Smooth muscle cell of the brain vasculature (primary cell): ENCODE measurements at regions not wholly inside any gene's neighbourhood (a gene's known extent, or its start where the extent isn't known, plus 50 kb on each side); places are given as distances from the start of the nearest gene placed in this dataset.
"Not testable (repeated sequence)": the region's sequence is repeated elsewhere in the genome, so short reads cannot be mapped to it uniquely, and the experiment has no call there.

ENCODE experiments used
- DNase-seq: peaks from one replicate; pipeline ENCODE4 v3.0.0-alpha.2; 2012; ENCODE audit warnings: low read depth, low spot score

DNA sequence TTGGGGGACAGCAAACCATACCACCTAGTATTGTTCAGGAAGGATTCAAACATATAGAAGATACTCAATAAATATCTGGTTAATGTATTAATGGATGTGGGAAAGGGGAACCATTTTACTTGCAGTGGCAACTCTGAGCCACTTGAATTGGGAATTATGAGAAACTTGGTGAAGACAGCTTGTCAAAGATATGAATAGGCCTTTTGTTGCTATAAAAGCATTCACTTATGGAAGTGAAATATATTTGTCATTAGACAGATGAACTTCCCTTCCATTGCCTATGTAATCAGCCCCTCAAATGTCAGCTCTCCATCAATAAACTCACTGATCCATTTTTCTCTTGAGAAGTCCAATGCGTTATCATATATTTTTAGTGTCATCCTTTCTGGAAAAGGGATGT lies 56.1 kb downstream of the GPR85 start:
- DNase-seq = no peak

DNA sequence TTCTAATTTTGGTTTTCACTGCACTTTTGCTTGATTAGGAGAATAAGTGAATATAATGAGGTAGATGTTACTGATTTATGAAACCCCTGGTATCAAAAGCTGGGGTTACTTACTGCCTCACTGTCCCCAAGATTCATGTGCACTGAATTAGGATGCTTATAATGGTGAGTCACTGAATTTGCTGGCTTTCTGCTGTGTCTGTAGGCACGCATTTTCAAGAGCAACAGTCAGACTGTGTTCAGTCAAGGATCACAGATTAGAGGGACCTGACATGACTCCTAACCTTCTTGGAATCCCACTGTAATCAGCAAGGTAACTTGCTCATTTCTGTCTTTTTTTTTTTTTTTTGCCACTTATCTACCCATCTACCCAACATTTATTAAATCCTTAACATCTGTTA lies 59.7 kb downstream of the GPR85 start:
- DNase-seq = no peak

DNA sequence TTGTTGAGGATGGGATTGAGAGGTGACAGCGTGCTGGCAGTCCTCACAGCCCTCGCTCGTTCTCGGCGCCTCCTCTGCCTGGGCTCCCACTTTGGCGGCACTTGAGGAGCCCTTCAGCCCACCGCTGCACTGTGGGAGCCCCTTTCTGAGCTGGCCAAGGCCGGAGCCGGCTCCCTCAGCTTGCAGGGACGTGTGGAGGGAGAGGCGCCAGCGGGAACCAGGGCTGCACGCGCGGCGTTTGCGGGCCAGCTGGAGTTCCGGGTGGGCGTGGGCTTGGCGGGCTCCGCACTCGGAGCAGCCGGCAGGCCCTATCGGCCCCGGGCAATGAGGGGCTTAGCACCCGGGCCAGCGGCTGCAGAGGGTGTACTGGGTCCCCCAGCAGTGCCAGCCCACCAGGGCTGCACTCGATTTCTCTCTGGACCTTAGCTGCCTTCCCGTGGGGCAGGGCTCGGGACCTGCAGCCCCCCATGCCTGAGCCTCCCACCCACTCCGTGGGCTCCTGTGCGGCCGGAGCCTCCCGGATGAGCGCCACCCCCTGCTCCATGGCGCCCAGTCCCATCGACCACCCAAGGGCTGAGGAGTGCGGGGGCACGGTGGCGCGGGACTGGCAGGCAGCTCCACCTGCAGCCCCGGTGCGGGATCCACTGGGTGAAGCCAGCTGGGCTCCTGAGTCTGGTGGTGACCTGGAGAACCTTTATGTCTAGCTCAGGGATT lies 69.3 kb downstream of the GPR85 start:
- not testable (repeated sequence) for DNase-seq

DNA sequence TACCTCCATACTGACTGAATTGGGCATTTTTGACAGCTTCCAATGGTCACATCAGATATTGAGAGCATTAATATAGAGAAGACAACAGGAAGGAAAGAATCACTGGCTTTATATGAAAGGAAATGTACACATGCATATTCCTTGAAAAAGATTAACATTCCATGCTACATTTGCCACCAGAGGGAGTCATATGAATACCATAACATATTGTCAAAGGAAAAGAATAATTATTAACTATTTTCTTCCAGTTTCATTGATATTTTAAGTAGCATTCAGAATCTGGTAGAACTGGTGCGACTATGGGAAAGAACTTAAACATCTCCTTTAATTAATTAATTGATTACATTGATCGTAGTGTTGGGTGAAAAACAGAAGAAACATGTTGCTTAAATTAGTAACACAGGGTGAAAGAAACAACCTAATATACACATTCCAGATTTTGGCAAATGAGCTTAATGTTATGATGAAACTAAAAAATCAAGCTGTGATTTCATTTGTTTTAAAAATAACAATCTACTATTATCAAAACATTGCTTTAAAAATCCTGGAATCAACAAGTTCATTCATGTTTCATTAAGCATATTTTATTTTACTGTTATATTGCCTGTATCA lies 71.5 kb downstream of the GPR85 start:
- DNase-seq = peak; percentile 26

DNA sequence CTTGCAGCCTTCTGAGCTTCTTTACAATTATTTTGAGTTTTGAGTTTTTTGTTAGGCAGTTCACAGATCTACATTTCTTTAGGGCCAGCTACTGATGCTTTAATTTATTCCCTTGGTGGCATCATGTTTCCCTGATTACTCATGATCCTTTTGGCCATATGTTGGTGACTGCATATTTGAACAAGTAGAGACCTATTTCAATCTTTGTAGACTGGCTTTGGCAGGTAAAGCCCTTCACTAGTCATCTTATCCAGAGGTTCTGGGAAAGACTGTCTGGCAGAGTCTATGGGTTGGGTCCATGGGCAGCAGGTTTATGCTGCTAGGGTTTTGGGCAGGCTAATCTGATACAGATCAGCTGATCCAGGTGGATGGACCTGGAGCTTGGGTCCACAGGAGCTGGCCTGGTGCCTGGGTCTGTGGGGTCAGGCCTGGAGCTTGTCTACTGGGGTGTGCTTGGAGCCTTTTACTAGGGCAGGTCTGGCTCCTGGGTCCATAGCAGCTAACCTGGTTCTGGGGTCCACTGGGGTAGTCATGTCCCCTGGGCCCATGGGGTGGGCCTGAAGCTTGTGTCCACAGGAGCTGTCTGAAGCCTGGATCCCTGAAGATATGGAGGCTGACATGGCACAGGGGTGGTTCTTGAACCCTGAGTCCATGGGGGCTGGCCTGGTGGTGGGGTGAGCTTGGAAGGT lies 72.7 kb downstream of the GPR85 start:
- no peak for DNase-seq

DNA sequence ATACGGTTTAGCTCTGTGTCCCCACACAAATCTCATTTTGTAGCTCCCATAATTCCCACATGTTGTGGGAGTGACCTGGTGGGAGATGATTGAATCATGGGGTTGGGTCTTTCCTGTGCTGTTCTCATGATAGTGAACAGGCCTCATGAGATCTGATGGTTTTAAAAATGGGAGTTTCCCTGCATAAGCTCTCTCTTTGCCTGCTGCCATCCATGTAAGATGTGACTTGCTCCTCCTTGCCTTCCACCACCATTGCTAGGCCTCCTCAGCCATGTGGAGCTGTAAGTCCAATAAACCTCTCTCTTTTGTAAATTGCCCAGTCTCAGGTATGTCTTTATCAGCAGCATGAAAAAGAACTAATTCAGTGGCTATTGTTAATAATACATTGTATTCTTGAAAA lies 73.8 kb downstream of the GPR85 start:
- DNase-seq = not testable (repeated sequence)

DNA sequence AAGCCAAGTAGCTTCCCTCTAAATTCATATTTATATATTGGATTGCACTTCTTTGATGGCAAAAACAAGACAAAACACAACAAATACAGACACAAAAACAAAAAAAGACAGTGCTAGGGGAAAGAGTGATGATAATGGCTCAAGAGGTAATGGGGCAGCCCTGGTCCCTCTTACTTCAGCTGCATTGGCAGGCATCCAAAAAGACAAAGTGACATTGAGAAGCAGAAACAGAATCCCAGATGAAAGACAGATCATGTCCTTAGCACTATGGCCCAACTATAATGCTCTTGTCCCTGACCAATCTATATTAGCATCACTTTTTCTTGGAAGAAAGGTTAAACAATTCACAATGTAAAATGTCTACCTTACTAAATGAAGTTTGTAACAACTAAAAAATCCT lies 76.2 kb downstream of the GPR85 start:
- no peak for DNase-seq

DNA sequence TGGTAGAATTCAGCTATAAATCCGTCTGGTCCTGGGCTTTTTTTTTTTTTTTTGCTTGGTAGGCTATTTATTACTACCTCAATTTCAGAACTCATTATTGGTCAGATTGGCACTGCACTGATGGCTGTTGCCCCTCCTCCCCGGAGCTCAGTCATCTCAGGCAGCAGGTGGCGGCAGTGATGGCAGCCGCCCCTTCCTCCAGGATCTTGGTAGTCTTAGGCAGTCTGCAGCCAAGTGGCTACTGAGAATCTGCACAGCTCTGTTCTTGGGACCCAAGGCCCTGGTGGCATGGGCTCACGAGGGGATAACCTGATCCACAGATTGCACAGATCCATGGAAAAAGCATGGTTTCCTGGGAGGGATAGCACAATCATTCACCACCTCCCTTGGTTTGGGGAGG lies 77.9 kb downstream of the GPR85 start:
- no peak for DNase-seq

DNA sequence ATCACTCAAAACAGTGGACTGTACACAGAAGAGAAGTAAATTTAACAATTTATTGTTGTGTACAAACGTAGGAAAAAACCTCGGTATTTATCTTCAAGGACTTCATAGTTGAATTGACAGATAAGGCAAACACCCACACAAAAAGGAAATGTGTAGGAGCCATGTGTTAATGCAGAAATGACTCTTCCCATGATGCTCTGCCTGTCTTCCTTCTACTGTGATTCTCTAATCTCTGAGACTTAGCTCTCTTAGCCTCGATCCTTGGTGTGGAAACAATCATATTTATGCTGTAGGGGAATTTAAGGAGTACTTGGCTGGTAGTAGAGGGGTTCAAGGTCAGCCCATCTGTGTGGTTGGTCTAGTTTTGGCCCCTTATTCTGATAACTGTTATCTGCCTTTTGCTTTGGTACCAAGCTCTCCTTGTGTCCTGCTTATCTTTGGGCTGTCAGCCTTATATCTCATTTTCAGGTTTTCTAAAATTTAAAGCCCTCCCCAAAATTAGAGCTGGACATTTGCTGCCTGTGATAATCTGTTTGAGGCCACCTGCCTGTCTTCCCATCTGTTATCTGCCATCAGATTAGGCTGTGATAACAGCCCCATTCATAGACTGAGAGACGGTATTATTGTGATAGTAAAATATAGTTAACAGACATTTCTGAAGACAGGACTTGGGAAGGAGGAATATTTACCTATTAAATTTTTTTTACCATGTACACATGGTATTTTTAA lies 81.7 kb downstream of the GPR85 start:
- DNase-seq = no peak

DNA sequence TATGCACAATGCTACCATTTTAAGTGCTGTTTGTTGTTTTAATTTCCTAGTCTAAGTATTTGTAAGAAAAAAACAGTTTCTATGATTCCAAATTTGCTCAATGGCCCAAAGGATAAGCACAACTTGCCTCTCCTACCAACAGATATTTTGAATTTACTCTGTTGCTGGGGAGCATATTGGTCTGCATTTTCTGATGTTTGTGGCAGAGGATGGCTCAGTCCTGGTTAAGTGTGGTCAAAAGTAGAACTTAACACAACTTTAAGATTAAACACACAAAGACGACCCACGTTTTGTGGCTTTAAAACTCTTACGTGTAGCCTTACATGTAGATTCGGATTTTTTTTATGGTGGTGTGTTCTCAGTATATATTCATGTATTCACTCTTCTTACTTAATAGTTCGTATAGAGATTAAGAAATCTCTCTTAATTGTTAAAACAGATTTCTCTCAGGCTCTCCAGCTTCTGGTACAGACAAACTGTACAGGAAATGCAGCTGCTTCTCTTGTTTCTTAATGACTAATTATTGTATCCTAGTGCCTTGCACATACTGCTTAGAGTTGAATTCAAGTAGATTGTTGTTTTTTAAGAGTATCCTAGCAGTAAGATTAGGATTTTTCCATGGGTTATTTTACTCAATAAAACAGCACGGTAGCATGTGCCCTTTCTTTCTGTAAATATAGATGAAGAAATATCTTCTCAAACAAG lies 86.2 kb downstream of the GPR85 start:
- no peak for DNase-seq

DNA sequence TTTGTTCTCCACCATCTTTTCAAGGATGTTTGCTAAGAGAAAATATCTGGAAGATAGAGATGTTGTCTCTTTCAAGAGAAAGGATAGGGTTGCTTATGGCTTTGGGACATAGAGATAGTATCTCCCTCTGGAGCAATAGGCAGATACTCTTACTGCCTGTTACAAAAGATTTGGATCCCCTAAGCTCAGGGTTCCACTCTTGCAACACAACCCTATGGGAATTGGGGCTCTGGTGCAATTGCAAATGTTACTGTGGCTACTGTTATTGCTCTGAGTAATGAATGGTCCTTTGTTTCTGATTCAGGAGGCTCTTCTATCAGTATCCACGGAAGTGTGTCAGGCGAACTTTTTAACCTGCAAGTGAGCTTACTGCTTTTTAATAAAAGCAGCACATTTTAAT lies 88.8 kb downstream of the GPR85 start:
- no peak for DNase-seq

DNA sequence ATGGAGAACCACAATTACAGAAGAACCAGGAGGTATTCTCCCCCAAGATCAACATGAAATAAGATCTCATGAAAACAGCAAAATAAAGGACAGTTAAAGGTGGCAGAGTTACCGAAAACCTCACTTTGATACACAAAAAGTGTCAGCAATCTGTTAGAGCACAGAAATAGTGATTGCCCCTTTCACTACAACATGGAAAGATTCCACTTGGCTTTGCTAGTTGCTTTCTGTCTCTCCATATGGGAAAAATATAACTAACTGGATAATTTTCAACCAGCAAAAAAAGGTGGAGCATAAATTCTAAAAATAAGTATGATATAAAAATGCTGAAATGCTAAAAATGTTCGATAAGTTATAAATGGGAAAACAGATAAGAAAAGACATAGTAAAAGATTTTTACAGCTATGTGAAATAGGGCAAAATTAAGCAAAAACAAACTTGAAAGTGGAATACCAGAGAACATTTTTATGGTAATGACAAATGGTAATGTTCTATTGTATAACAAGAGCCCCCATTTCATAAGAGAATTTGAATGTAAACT lies 90.2 kb downstream of the GPR85 start:
- no peak for DNase-seq

DNA sequence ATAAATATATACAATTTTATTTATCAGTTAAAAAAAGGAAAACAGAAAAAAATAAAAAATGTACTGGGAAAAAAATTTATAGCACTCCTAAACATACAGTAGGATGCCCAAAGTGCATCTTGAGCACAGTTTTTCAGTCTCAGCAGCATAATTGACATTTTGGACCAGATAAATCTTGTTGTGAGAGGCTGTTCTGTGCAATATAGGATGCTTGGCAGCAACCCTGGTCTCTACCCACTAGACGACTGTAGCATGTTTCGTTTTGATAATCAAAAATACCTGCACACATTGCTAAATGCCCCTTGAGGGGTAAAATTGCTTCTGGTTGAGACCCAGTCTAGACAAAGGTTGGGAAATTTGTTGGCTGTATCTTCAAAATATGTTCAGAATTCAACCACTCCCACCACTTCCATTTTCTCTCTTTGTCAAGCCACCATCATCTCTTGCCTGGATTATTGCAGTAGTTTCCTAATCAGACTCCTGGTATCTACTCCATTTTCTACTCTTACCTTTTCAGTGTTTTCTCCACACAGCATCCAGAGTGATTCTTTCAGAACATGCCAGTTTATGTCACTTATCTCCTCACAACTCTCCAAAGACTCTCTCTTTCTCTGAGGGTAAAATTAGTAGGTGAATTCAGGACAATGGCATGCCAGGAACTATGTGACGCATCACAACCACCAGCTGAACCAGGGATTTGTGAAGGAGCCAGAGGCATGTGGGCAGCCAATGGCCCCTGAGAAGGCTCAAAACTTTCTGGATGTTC lies 91.4 kb downstream of the GPR85 start:
- no peak for DNase-seq

DNA sequence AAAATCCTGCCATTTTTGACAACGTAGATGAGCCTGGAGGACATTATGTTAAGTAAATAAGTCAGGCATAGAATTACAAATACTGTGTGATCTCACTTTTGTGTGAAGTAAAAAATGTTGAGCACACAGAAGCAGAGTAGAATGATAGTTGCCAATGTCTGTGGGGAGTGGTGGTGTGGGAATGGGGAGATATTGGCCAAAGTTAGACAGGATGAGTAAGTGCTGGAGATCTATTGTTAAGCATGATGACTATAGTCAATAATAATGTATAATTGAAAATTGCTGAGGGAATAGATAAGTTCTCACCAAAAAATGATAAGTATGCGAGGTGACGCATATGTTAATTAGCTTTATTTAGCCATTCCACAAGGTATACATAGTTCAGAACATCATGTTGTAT lies 92.0 kb downstream of the GPR85 start:
- DNase-seq = no peak

DNA sequence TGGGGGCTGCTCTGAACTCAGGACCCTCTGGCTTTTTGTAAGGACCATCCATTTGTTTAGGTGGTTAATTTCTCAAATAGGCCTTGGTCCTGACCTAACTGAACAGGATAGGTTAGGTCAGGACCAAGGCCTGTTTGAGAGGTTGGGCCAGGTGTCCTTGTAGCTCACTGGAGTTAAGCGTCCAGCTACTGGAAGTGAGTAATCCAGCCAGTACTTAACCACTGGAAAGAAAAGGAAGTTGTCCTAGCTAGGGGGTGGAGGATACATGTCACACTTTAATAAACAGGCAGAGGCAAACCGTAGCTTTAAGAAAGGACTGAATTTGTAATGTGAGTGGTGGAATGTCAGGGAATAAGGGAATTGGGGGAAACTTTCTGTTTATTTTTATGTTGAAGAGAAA lies 96.0 kb downstream of the GPR85 start:
- DNase-seq = no peak

DNA sequence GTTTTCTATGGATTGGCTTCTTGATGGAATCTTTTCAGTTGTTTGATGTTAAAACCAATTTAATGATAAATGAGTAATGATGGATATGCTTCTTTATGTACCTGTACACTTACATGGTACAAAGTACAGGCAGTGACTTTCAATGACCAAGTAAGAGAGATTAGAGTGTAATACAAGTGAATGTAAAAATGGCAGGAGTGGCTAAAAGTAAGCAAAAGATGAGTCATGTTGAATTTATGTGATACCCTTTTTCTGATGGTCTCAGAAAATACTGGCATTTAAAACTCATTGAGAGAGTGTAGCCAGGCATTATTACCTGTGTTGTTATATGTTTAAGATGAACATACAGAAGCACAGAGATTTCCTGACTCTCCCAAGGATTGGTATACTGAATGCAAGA lies 97.1 kb downstream of the GPR85 start:
- DNase-seq = no peak

DNA sequence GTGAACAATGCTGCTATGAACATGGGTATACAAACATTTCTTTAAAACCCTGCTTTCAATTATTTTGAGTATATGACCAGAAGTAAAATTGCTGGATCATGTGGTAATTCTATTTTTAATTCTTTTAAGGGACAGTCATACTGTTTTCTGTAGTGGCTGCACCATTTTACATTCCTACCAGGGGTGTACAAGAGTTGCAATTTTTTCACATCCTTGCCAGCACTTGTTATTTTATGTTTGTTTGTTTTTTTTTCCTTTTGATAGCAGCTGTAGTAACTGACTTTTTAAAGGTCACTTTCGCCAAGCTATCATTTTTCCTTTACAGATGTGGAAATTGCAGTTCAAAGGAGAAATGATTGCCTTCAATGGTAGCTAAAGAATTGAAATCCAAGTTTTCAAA lies 99.5 kb downstream of the GPR85 start:
- DNase-seq = no peak

DNA sequence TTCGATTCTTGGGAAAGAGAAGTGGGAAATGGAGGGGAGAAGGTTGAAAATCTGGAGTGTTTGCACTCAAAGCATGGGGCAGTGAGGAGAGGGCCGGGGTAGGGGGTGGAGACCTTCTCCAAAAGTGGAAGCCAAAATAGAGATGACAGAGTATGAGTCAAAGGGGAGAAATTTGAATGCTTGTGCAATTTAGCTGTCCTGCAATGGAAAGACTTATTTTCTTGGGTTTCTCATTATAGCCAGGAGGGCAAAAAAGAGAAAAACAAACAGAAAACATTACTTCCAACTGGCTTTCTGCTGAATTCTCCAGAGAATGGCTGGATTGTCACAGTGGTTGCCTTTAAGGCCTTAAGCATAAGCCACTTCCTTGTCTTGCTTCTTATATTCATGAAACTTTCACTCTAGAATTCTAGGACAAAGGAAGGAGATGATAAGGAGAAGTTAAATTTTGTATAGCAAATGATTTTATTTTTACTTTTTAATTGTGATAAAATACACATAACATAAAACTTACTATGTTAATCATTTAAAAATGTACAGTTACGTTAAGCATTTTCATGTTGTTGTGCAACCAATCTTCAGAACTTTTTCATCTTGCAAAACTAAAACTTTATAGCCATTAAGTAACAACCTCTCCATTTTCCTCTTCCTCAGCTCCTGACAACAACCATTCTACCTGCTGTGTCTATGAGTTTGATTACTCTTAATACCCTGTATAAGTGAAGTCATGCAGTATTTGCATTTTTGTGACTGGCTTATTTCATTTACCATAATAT lies 100.2 kb downstream of the GPR85 start:
- DNase-seq = no peak

DNA sequence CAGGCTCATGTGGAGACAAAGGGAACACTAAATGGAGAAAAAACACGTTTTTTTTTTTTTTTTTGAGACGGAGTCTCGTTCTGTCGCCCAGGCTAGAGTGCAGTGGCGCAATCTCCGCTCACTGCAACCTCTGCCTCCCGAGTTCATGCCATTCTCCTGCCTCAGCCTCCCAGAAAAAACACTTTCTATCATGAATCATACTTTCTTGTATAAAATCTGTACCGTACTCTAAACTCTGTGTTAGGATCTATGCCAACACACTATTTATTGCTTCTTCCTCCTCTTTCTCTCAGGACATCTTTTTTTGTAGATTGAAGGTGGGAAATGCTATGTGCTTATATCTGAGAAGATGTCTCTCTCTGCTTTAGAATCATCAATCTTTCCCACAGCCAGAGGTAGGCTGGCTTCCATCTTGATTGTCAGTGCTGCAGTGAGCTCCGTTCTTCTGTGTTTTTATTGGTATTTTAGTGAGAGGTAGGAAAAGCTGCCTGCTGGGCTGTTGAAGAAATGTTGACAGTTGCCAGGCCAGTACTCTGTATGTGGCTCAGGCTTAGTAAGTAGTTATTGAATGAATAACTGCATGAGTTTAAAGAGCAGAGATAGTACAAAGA lies 101.1 kb downstream of the GPR85 start:
- peak; percentile 45 for DNase-seq
